OCI-LY1 (cell line): ENCODE measurements at regions not wholly inside any gene's neighbourhood (a gene's known extent, or its start where the extent isn't known, plus 50 kb on each side); places are given as distances from the start of the nearest gene placed in this dataset.

Experiments used
- H2AFZ ChIP-seq: fragments of 200-600 bp; sonication (generic), shearing (Covaris generic); 2 replicates; pipeline ENCODE4 v1.6.0; 2014; ENCODE audit warnings: antibody characterized with exemption, mild to moderate bottlenecking, low read length
- H3F3A ChIP-seq: fragments of 200-600 bp; sonication (generic), shearing (Covaris generic); 2 replicates; pipeline ENCODE4 v1.6.0; 2014; ENCODE audit warnings: mild to moderate bottlenecking, antibody characterized with exemption, low read length, moderate library complexity; ENCODE audit not compliant: insufficient read depth
- H3K27ac ChIP-seq: fragments of 200-600 bp; sonication (generic); 2 replicates; pipeline ENCODE4 v1.5.1; 2014; ENCODE audit warnings: low read length, mixed run types, mild to moderate bottlenecking, low read depth; ENCODE audit not compliant: poor library complexity, severe bottlenecking
- H3K27me3 ChIP-seq: fragments of 200-600 bp; sonication (generic); 2 replicates; pipeline ENCODE4 v1.6.0; 2014; ENCODE audit warnings: antibody characterized with exemption, mild to moderate bottlenecking, low read length, moderate library complexity; ENCODE audit not compliant: insufficient read depth
- H3K36me3 ChIP-seq: fragments of 200-600 bp; sonication (generic); 2 replicates; pipeline ENCODE4 v1.6.1; 2014; ENCODE audit warnings: mild to moderate bottlenecking, antibody characterized with exemption, low read length, moderate library complexity, mixed read lengths; ENCODE audit not compliant: insufficient read depth
- H3K4me1 ChIP-seq: fragments of 200-600 bp; sonication (generic); 2 replicates; pipeline ENCODE4 v1.5.1; 2014; ENCODE audit warnings: mild to moderate bottlenecking, low read length, moderate library complexity; ENCODE audit not compliant: insufficient read depth, severe bottlenecking
- H3K4me2 ChIP-seq: fragments of 200-600 bp; sonication (generic), shearing (Covaris generic); 2 replicates; pipeline ENCODE4 v1.6.1; 2014; ENCODE audit warnings: low read length
- H3K4me3 ChIP-seq: fragments of 200-600 bp; sonication (generic); 2 replicates; pipeline ENCODE4 v1.5.1; 2014; ENCODE audit warnings: low read length, low read depth, mild to moderate bottlenecking, mixed read lengths; ENCODE audit not compliant: poor library complexity, severe bottlenecking
- H3K79me2 ChIP-seq: fragments of 200-600 bp; shearing (Covaris generic); 2 replicates; pipeline ENCODE4 v1.6.1; 2016; ENCODE audit warnings: mixed run types, low read length, mixed read lengths; ENCODE audit not compliant: insufficient read depth
- H3K9ac ChIP-seq: fragments of 200-600 bp; sonication (generic), shearing (Covaris generic); 2 replicates; pipeline ENCODE4 v1.6.1; 2014; ENCODE audit warnings: mild to moderate bottlenecking, low read length, mixed read lengths
- H3K9me2 ChIP-seq: fragments of 200-600 bp; sonication (generic), shearing (Covaris generic); 2 replicates; pipeline ENCODE4 v1.6.1; 2014; ENCODE audit warnings: low read depth, mild to moderate bottlenecking, low read length, mixed read lengths
- H3K9me3 ChIP-seq: fragments of 200-600 bp; shearing (Covaris generic); 2 replicates; pipeline ENCODE4 v1.6.1; 2014; ENCODE audit warnings: low read length, mixed read lengths
- H4K20me1 ChIP-seq: fragments of 200-600 bp; sonication (generic), shearing (Covaris generic); 2 replicates; pipeline ENCODE4 v1.6.0; 2016; ENCODE audit warnings: mild to moderate bottlenecking, low read length; ENCODE audit not compliant: insufficient read depth
- EZH2 ChIP-seq: fragments of 200-600 bp; sonication (generic), shearing (Covaris generic); IDR thresholded peaks from 2 replicates; pipeline ENCODE4 v1.8.0; 2017; ENCODE audit warnings: borderline replicate concordance, mixed run types, mild to moderate bottlenecking, antibody characterized with exemption, low read length, moderate library complexity, mixed read lengths
- TF ChIP-seq, protein P1 (sequence below): fragments of 200-600 bp; sonication (generic), shearing (Covaris generic); IDR thresholded peaks from 2 replicates; pipeline ENCODE4 v1.5.1; 2017; ENCODE audit warnings: mild to moderate bottlenecking, antibody characterized with exemption, low read length, moderate library complexity, mixed read lengths

GRCh38 chr3:160081958-160082533 is 93.4 kb downstream of the IL12A start:
- H3K27me3 ChIP-seq, result no peaks in the 10 kb centered on the region
- H3K9me2 ChIP-seq, result no peaks in the 10 kb centered on the region
- no peaks in the 10 kb centered on the region for H3K79me2 ChIP-seq
- H4K20me1 ChIP-seq, result no peaks in the 10 kb centered on the region
- no peak overlapping the region for H3K4me3 ChIP-seq
- H3K36me3 ChIP-seq, result no peaks in the 10 kb centered on the region
- no peak overlapping the region for H2AFZ ChIP-seq
- no peaks in the 10 kb centered on the region for H3K9me3 ChIP-seq
- H3F3A ChIP-seq, result no peaks in the 10 kb centered on the region
- no peak overlapping the region for H3K9ac ChIP-seq
- no peaks in the 10 kb centered on the region for H3K4me1 ChIP-seq
- H3K27ac ChIP-seq, result no peak overlapping the region
- no peak for TF ChIP-seq EZH2
- TF ChIP-seq, protein P1, sequence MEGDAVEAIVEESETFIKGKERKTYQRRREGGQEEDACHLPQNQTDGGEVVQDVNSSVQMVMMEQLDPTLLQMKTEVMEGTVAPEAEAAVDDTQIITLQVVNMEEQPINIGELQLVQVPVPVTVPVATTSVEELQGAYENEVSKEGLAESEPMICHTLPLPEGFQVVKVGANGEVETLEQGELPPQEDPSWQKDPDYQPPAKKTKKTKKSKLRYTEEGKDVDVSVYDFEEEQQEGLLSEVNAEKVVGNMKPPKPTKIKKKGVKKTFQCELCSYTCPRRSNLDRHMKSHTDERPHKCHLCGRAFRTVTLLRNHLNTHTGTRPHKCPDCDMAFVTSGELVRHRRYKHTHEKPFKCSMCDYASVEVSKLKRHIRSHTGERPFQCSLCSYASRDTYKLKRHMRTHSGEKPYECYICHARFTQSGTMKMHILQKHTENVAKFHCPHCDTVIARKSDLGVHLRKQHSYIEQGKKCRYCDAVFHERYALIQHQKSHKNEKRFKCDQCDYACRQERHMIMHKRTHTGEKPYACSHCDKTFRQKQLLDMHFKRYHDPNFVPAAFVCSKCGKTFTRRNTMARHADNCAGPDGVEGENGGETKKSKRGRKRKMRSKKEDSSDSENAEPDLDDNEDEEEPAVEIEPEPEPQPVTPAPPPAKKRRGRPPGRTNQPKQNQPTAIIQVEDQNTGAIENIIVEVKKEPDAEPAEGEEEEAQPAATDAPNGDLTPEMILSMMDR, result no peak
- no peak overlapping the region for H3K4me2 ChIP-seq

DNA sequence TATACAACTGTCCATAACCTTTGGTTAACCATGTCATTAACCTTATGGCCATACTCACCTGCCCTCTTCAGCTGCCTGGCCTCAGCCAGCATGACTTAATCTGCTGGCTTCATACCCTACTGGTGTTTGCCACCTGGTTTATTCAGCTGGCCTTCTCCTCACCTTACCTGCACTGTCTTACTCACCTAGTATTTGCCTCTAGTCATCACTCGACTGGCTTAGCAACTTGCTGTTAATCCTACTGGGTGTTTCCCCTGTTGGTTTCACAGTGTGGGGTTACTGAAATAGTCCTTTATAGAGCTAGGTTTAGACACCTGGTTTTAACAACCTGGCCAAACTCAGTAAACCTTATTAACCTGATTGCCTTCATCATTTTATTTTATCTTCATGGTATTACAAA is 96.4 kb downstream of the IL12A start:
- H3K9ac ChIP-seq, result no peak overlapping the region
- no peak for TF ChIP-seq EZH2
- TF ChIP-seq, protein P1, result no peak
- no peaks in the 10 kb centered on the region for H3K79me2 ChIP-seq
- H3K36me3 ChIP-seq, result no peaks in the 10 kb centered on the region
- no peaks in the 10 kb centered on the region for H3F3A ChIP-seq
- no peaks in the 10 kb centered on the region for H4K20me1 ChIP-seq
- H3K4me3 ChIP-seq, result no peak overlapping the region
- no peaks in the 10 kb centered on the region for H3K9me3 ChIP-seq
- no peaks in the 10 kb centered on the region for H3K9me2 ChIP-seq
- H3K4me1 ChIP-seq, result no peaks in the 10 kb centered on the region
- no peak overlapping the region for H2AFZ ChIP-seq
- H3K4me2 ChIP-seq, result no peak overlapping the region
- H3K27ac ChIP-seq, result no peak overlapping the region
- H3K27me3 ChIP-seq, result no peaks in the 10 kb centered on the region

- H3K36me3 ChIP-seq, result no peaks in the 10 kb centered on the region
- no peaks in the 10 kb centered on the region for H3K9me2 ChIP-seq
- H3K4me2 ChIP-seq, result no peak overlapping the region
- H3F3A ChIP-seq, result no peaks in the 10 kb centered on the region
- H3K27me3 ChIP-seq, result no peaks in the 10 kb centered on the region
- H3K9ac ChIP-seq, result no peak overlapping the region
- no peak overlapping the region for H2AFZ ChIP-seq
- H3K79me2 ChIP-seq, result no peaks in the 10 kb centered on the region
- no peaks in the 10 kb centered on the region for H3K9me3 ChIP-seq
- no peak overlapping the region for H3K27ac ChIP-seq
- TF ChIP-seq, protein P1, result no peak
- TF ChIP-seq EZH2, result no peak
- no peak overlapping the region for H3K4me3 ChIP-seq
- no peaks in the 10 kb centered on the region for H3K4me1 ChIP-seq
- no peaks in the 10 kb centered on the region for H4K20me1 ChIP-seq
Measured at GRCh38 chr3:160088492-160089137, 100.0 kb downstream of the IL12A start.
